IMR-90 (cell line): ENCODE measurements at regions not wholly inside any gene's neighbourhood (a gene's known extent, or its start where the extent isn't known, plus 50 kb on each side); places are given as distances from the start of the nearest gene placed in this dataset.

Experiments used
- ATAC-seq: fragments of 200-7000 bp; cut with Tn5 transposase; 2 replicates; pipeline ENCODE4 v1.9.1; 2020; ENCODE audit warnings: low read depth, mild to moderate bottlenecking, moderate library complexity
- BruUV-seq: library from RNA; stranded (reverse); fragments of 400-500 nt; replicated peaks from 2 replicates; lab custom pipeline; 2021; lab: Mats Ljungman, UMichigan
- CTCF ChIA-PET: fragments of 300-600 bp; formaldehyde crosslinking; extraction: SDS; loops from one replicate; lab custom pipeline; 2021; ENCODE audit warnings: antibody characterized with exemption; lab: Yijun Ruan, JAX
- POLR2A ChIA-PET: fragments of 300-600 bp; sonication (Branson Sonifier 250); formaldehyde crosslinking; loops from one replicate; lab custom pipeline; 2022; ENCODE audit warnings: antibody characterized with exemption; ENCODE audit not compliant: unreplicated experiment; lab: Charles Lee
- DNase-seq: peaks from one replicate; pipeline ENCODE4 v3.0.0; 2013
- H2AFZ ChIP-seq: replicated peaks from 2 replicates; pipeline ENCODE3; 2013; ENCODE audit warnings: low read length, mild to moderate bottlenecking; ENCODE audit not compliant: poor library complexity
- H2AK5ac ChIP-seq: 2 replicates; pipeline ENCODE4 v1.6.1; 2013; ENCODE audit warnings: low read depth, low read length, inconsistent platforms
- H2AK9ac ChIP-seq: replicated peaks from 2 replicates; pipeline ENCODE3; 2013; ENCODE audit warnings: mild to moderate bottlenecking, low read depth, low read length, moderate library complexity; ENCODE audit not compliant: poor library complexity
- H2BK120ac ChIP-seq: 2 replicates; pipeline ENCODE4 v1.6.1; 2013; ENCODE audit warnings: low read depth, low read length, inconsistent platforms
- H2BK15ac ChIP-seq: 3 replicates; pipeline ENCODE4 v1.6.1; 2013; ENCODE audit warnings: low read depth, low read length, inconsistent platforms
- H2BK20ac ChIP-seq: 2 replicates; pipeline ENCODE4 v1.6.1; 2013; ENCODE audit warnings: low read depth, mild to moderate bottlenecking, inconsistent platforms, low read length, moderate library complexity
- H2BK5ac ChIP-seq: 2 replicates; pipeline ENCODE4 v1.6.1; 2013; ENCODE audit warnings: mild to moderate bottlenecking, low read depth, low read length, inconsistent platforms; ENCODE audit not compliant: poor library complexity, severe bottlenecking
- H3K14ac ChIP-seq: replicated peaks from 2 replicates; pipeline ENCODE4 v1.6.1; 2013; ENCODE audit warnings: low read depth, low read length, inconsistent platforms
- H3K18ac ChIP-seq: 2 replicates; pipeline ENCODE4 v1.6.1; 2013; ENCODE audit warnings: low read depth, low read length, control low read depth
- H3K23ac ChIP-seq: 2 replicates; pipeline ENCODE4 v1.6.1; 2013; ENCODE audit warnings: low read depth, low read length, inconsistent platforms
- H3K27ac ChIP-seq: 2 replicates; pipeline ENCODE4 v1.5.1; 2013; ENCODE audit warnings: mild to moderate bottlenecking, control low read depth, low read length; ENCODE audit not compliant: insufficient read depth
- H3K27me3 ChIP-seq: 2 replicates; pipeline ENCODE4 v1.6.1; 2013; ENCODE audit warnings: low read length; ENCODE audit not compliant: control insufficient read depth, insufficient read depth
- H3K36me3 ChIP-seq: 2 replicates; pipeline ENCODE4 v1.6.1; 2013; ENCODE audit warnings: low read length, mixed read lengths; ENCODE audit not compliant: control insufficient read depth, insufficient read depth
- H3K4ac ChIP-seq: 2 replicates; pipeline ENCODE4 v1.6.1; 2013; ENCODE audit warnings: low read depth, low read length, inconsistent platforms
- H3K4me1 ChIP-seq: 2 replicates; pipeline ENCODE4 v1.6.1; 2013; ENCODE audit warnings: low read length, mixed read lengths; ENCODE audit not compliant: control insufficient read depth, insufficient read depth
- H3K4me2 ChIP-seq: 2 replicates; pipeline ENCODE4 v1.6.1; 2013; ENCODE audit warnings: low read depth, mild to moderate bottlenecking, control low read depth, low read length, moderate library complexity
- H3K4me3 ChIP-seq: 2 replicates; pipeline ENCODE4 v1.5.1; 2013; ENCODE audit warnings: low read depth, mild to moderate bottlenecking, control low read depth, low read length, moderate library complexity; ENCODE audit not compliant: insufficient read depth
- H3K56ac ChIP-seq: 2 replicates; pipeline ENCODE4 v1.6.1; 2013; ENCODE audit warnings: low read length, inconsistent platforms; ENCODE audit not compliant: insufficient read depth; ENCODE audit errors: extremely low read depth
- H3K79me1 ChIP-seq, 2 experiments: 2 replicates each; pipeline ENCODE4 v1.6.1; 2013; ENCODE audit warnings: low read length in 2 of 2, inconsistent platforms in 1 of 2, low read depth in 1 of 2
- H3K9ac ChIP-seq: 2 replicates; pipeline ENCODE4 v1.6.1; 2013; ENCODE audit warnings: low read depth, low read length, control low read depth
- H3K9me1 ChIP-seq: 2 replicates; pipeline ENCODE4 v1.6.1; 2013; ENCODE audit warnings: low read length, inconsistent platforms; ENCODE audit not compliant: insufficient read depth
- H3K9me3 ChIP-seq: 2 replicates; pipeline ENCODE4 v1.6.1; 2013; ENCODE audit warnings: low read length; ENCODE audit not compliant: control insufficient read depth, insufficient read depth
- H4K20me1 ChIP-seq: 2 replicates; pipeline ENCODE4 v1.6.1; 2013; ENCODE audit warnings: low read length, inconsistent platforms; ENCODE audit not compliant: insufficient read depth
- H4K5ac ChIP-seq: 2 replicates; pipeline ENCODE4 v1.6.1; 2013; ENCODE audit warnings: mild to moderate bottlenecking, low read depth, low read length, control low read depth
- H4K8ac ChIP-seq, 2 experiments: 2 replicates each; pipeline ENCODE4 v1.6.1; 2013; ENCODE audit warnings: low read depth in 2 of 2, low read length in 2 of 2, control low read depth in 1 of 2, inconsistent platforms in 1 of 2
- H4K91ac ChIP-seq: 2 replicates; pipeline ENCODE4 v1.6.1; 2013; ENCODE audit warnings: low read depth, low read length, inconsistent platforms; ENCODE audit not compliant: insufficient read depth
- BHLHE40 ChIP-seq: fragments of 150-350 bp; IDR thresholded peaks from 2 replicates; pipeline ENCODE4 v1.6.1; 2016; ENCODE audit warnings: mild to moderate bottlenecking, low read depth, low read length
- MXI1 ChIP-seq: IDR thresholded peaks from 2 replicates; pipeline ENCODE4 v1.6.1; 2012; ENCODE audit warnings: low read depth, mild to moderate bottlenecking, low read length, moderate library complexity, borderline replicate concordance
- POLR2A ChIP-seq: IDR thresholded peaks from 2 replicates; pipeline ENCODE4 v1.6.1; 2012; ENCODE audit warnings: mild to moderate bottlenecking, low read depth, low read length
- SMC3 ChIP-seq: fragments of 150-350 bp; IDR thresholded peaks from 2 replicates; pipeline ENCODE4 v1.6.1; 2016; ENCODE audit warnings: low read depth, mild to moderate bottlenecking, antibody characterized with exemption, low read length, moderate library complexity
- WGBS, 2 experiments: methylation state at CpG; one replicate each; pipeline versions ENCODE4 v1.1.5 to v1.1.7; 2013; ENCODE audit warnings: missing lambda C conversion rate in 2 of 2; ENCODE audit not compliant: insufficient read length in 1 of 2; ENCODE audit errors: extremely low coverage in 2 of 2; 5-methylcytosine and 5-hydroxymethylcytosine counted together
- dilution Hi-C: fragments of 300-500 bp; cut with HindIII; formaldehyde crosslinking; loops from one replicate; pipeline ENCODE4 v1.14.3; 2018; ENCODE audit warnings: low sequenced_read_pairs; ENCODE audit not compliant: unreplicated experiment
- in situ Hi-C: fragments of 300-500 bp; cut with MboI; formaldehyde crosslinking; loops from 3 replicates; pipeline ENCODE4 v1.14.3; 2019; ENCODE audit warnings: low sequenced_read_pairs, inconsistent platforms, mixed read lengths
- intact Hi-C: fragments of 100-400 bp; cut with micrococcal nuclease; formaldehyde crosslinking; loops from 2 replicates; pipeline ENCODE4 v1.10.0; 2022

DNA sequence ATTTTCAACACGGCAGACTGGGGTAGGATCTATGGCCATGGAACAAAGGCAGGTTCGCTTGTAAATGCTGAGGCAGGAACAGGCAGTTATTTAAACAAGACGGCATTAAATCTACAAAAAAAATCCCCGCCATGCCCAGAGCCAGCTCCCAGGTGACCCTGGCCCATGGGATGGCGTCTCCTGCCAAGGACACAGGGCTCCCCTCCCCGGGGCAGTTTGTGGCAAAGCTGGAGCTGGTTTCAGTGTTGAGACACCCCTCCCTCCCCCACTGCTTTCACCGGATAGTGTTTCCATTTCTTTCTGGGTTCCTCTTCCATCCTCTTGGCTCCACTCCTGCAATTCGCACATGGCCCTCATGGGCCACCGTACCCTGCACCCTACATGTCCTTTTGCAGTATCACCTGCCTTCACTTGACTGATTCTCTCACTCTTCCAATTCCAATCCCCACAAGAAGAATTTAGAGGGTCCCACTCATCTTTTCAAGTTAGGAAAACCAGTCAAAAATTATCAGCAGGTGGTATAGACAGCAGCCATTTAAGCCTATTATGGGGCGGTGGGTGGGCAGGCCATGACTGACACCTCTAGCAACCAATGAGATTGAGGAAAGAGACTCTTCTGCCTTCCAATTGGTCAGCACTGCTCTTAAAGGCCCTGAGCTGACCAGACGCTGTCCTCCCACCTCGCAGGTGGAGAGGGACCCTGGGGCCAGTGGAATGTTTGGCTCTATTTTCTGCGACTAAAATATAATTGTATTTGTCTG lies 52.0 kb downstream of the OLIG1 start:
- no peak overlapping the region for H3K4me2 ChIP-seq
- ATAC-seq (no peak), DNase-seq (peak; percentile 14)
- H4K8ac ChIP-seq, result no peak overlapping the region
- POLR2A ChIA-PET, result no interaction called here
- H3K4me3 ChIP-seq, result no peak overlapping the region
- H3K9me1 ChIP-seq, result no peaks in the 10 kb centered on the region
- no peaks in the 10 kb centered on the region for H3K36me3 ChIP-seq
- no TSS peak for BruUV-seq
- TF ChIP-seq MXI1 (no peak), POLR2A (no peak), SMC3 (no peak), BHLHE40 (no peak)
- CTCF ChIA-PET, result no interaction called here
- no peak overlapping the region for H2BK120ac ChIP-seq
- dilution Hi-C loops, result no loop called here
- 85% methylated on average over 4 of the region's 13 CpGs; no CpG with 5 or more reads in 1 of the 2 experiments for WGBS, 2 experiments
- H3K27me3 ChIP-seq, result peaks cover 33% of the 10 kb centered on the region
- in situ Hi-C loops, result loop anchor here (10.0 kb wide), 1 partner anchor 287 kb away; no protein-coding TSS in a partner anchor
- H3K9ac ChIP-seq, result no peak overlapping the region
- H3K23ac ChIP-seq, result no peak overlapping the region
- H3K18ac ChIP-seq, result no peak overlapping the region
- no peak overlapping the region for H2BK20ac ChIP-seq
- no peaks in the 10 kb centered on the region for H3K79me1 ChIP-seq
- no peak overlapping the region for H3K14ac ChIP-seq
- no peak overlapping the region for H2AK5ac ChIP-seq
- no peaks in the 10 kb centered on the region for H4K20me1 ChIP-seq
- H3K4me1 ChIP-seq, result no peaks in the 10 kb centered on the region
- no peaks in the 10 kb centered on the region for H3K9me3 ChIP-seq
- H2AFZ ChIP-seq, result no peak overlapping the region
- H3K56ac ChIP-seq, result no peak overlapping the region
- intact Hi-C loops, result no loop called here
- no peak overlapping the region for H2BK5ac ChIP-seq
- H2AK9ac ChIP-seq, result no peak overlapping the region
- H4K5ac ChIP-seq, result no peak overlapping the region
- H4K91ac ChIP-seq, result no peak overlapping the region
- H2BK15ac ChIP-seq, result no peak overlapping the region
- H3K27ac ChIP-seq, result no peak overlapping the region
- no peak overlapping the region for H3K4ac ChIP-seq
